H1 (cell line): ENCODE measurements at regions not wholly inside any gene's neighbourhood (a gene's known extent, or its start where the extent isn't known, plus 50 kb on each side); places are given as distances from the start of the nearest gene placed in this dataset.

Source experiments
- CTCF ChIA-PET: fragments of 300-600 bp; sonication (Branson Sonifier 250); formaldehyde crosslinking; loops from one replicate; lab custom pipeline; 2021; ENCODE audit not compliant: partially characterized antibody; lab: Charles Lee
- POLR2A ChIA-PET: fragments of 300-600 bp; sonication (Branson Sonifier 250); formaldehyde crosslinking; loops from one replicate; lab custom pipeline; 2021; ENCODE audit warnings: inconsistent platforms; ENCODE audit not compliant: partially characterized antibody; lab: Charles Lee
- DNase-seq, 2 experiments: peaks; one replicate each; pipeline versions ENCODE4 v3.0.0 to v3.0.0-alpha.2; 2010 to 2022; ENCODE audit warnings: low spot score in 2 of 2, low read depth in 1 of 2, mixed read lengths in 1 of 2
- FAIRE-seq: peaks from 2 replicates; lab custom pipeline; 2011; peaks lifted over from hg19 to GRCh38; lab: Jason Lieb, UNC
- H2AFZ ChIP-seq: 2 replicates; pipeline ENCODE4 v1.8.1; 2012; ENCODE audit warnings: low read length, inconsistent platforms
- H2AK5ac ChIP-seq: 2 replicates; pipeline ENCODE4 v1.6.1; 2013; ENCODE audit warnings: low read depth, low read length
- H2BK120ac ChIP-seq: replicated peaks from 2 replicates; pipeline ENCODE3; 2013; ENCODE audit warnings: low read depth, low read length, inconsistent platforms
- H2BK12ac ChIP-seq: 2 replicates; pipeline ENCODE4 v1.6.1; 2013; ENCODE audit warnings: low read depth, low read length
- H2BK15ac ChIP-seq: 2 replicates; pipeline ENCODE4 v1.6.1; 2013; ENCODE audit warnings: low read length
- H2BK20ac ChIP-seq: 2 replicates; pipeline ENCODE4 v1.6.1; 2013; ENCODE audit warnings: low read length
- H2BK5ac ChIP-seq: 2 replicates; pipeline ENCODE4 v1.6.1; 2013; ENCODE audit warnings: low read depth, low read length
- H3K14ac ChIP-seq: 2 replicates; pipeline ENCODE4 v1.6.1; 2013; ENCODE audit warnings: inconsistent platforms; ENCODE audit not compliant: insufficient read length
- H3K18ac ChIP-seq: 2 replicates; pipeline ENCODE4 v1.6.1; 2013; ENCODE audit warnings: low read length; ENCODE audit errors: extremely low read depth
- H3K23ac ChIP-seq: 2 replicates; pipeline ENCODE4 v1.6.1; 2013; ENCODE audit warnings: inconsistent platforms; ENCODE audit not compliant: insufficient read length
- H3K23me2 ChIP-seq: 2 replicates; pipeline ENCODE4 v1.6.1; 2013; ENCODE audit warnings: low read depth, low read length
- H3K27ac ChIP-seq: 2 replicates; pipeline ENCODE4 v1.6.1; 2011; ENCODE audit warnings: low read depth, low read length, inconsistent platforms
- H3K27me3 ChIP-seq, 4 experiments: replicated peaks in 1 of 4; 1 replicate in 1 of 4; 2 replicates in 3 of 4; pipeline versions ENCODE4 v1.6.1 to v1.8.1; 2011 to 2013; ENCODE audit warnings: low read length in 3 of 4, mild to moderate bottlenecking in 3 of 4, inconsistent platforms in 2 of 4, mixed read lengths in 2 of 4, moderate library complexity in 1 of 4; ENCODE audit not compliant: control insufficient read depth in 3 of 4, insufficient read depth in 3 of 4; ENCODE audit errors: extremely low read depth in 1 of 4
- H3K36me3 ChIP-seq, 4 experiments: 2 replicates each; pipeline versions ENCODE4 v1.6.1 to v1.8.1; 2011 to 2013; ENCODE audit warnings: mild to moderate bottlenecking in 4 of 4, low read length in 3 of 4, moderate library complexity in 2 of 4, control low read depth in 1 of 4, inconsistent platforms in 1 of 4; ENCODE audit not compliant: insufficient read depth in 4 of 4, control insufficient read depth in 2 of 4
- H3K4ac ChIP-seq: replicated peaks from 2 replicates; pipeline ENCODE3; 2013; ENCODE audit warnings: low read length, low read depth, mixed read lengths, inconsistent platforms; ENCODE audit not compliant: insufficient read length
- H3K4me1 ChIP-seq, 4 experiments: replicated peaks in 1 of 4; 1 replicate in 1 of 4; 2 replicates in 3 of 4; pipeline versions ENCODE4 v1.6.1 to v1.8.1; 2011 to 2013; ENCODE audit warnings: low read length in 3 of 4, inconsistent platforms in 2 of 4, mixed read lengths in 1 of 4; ENCODE audit not compliant: insufficient read depth in 4 of 4, control insufficient read depth in 3 of 4
- H3K4me2 ChIP-seq, 2 experiments: 2 replicates each; pipeline versions ENCODE4 v1.6.1 to v1.8.1; 2011 to 2013; ENCODE audit warnings: low read depth in 2 of 2, low read length in 2 of 2, control low read depth in 1 of 2, inconsistent platforms in 1 of 2, mild to moderate bottlenecking in 1 of 2; ENCODE audit not compliant: insufficient read depth in 1 of 2
- H3K4me3 ChIP-seq, 4 experiments: fragments of 200-600, 300-600 bp in 1 of 4; sonication (generic), shearing (Covaris generic), sonication (Bioruptor Twin) in 1 of 4; 2 replicates each; pipeline versions ENCODE4 v1.5.1 to v1.8.1; 2011 to 2016; ENCODE audit warnings: low read length in 4 of 4, low read depth in 3 of 4, control low read depth in 2 of 4, inconsistent platforms in 2 of 4, mild to moderate bottlenecking in 2 of 4, mixed read lengths in 1 of 4, moderate library complexity in 1 of 4; ENCODE audit not compliant: insufficient read depth in 2 of 4; ENCODE audit errors: extremely low read depth in 1 of 4
- H3K56ac ChIP-seq: replicated peaks from 2 replicates; pipeline ENCODE3; 2013; ENCODE audit warnings: low read depth, mild to moderate bottlenecking, mixed read lengths, low read length, inconsistent platforms; ENCODE audit not compliant: insufficient read length
- H3K79me1 ChIP-seq: 2 replicates; pipeline ENCODE4 v1.6.1; 2013; ENCODE audit warnings: low read depth, low read length, control low read depth
- H3K79me2 ChIP-seq, 2 experiments: 2 replicates each; pipeline versions ENCODE4 v1.6.1 to v1.8.1; 2012 to 2013; ENCODE audit warnings: low read length in 2 of 2, mild to moderate bottlenecking in 2 of 2, inconsistent platforms in 1 of 2; ENCODE audit not compliant: insufficient read depth in 2 of 2, control insufficient read depth in 1 of 2
- H3K9ac ChIP-seq, 4 experiments: replicated peaks in 1 of 4; 1 replicate in 1 of 4; 2 replicates in 3 of 4; pipeline versions ENCODE4 v1.6.1 to v1.8.1; 2011 to 2013; ENCODE audit warnings: low read depth in 3 of 4, low read length in 3 of 4, control low read depth in 2 of 4, mild to moderate bottlenecking in 2 of 4, moderate library complexity in 2 of 4, inconsistent platforms in 1 of 4; ENCODE audit errors: extremely low read depth in 1 of 4
- H3K9me3 ChIP-seq, 2 experiments: 2 replicates each; pipeline versions ENCODE4 v1.6.1 to v1.8.1; 2012 to 2013; ENCODE audit warnings: mild to moderate bottlenecking in 2 of 2, moderate library complexity in 2 of 2, control low read depth in 1 of 2, inconsistent platforms in 1 of 2, low read depth in 1 of 2, low read length in 1 of 2, mixed read lengths in 1 of 2; ENCODE audit not compliant: insufficient read depth in 2 of 2
- H4K20me1 ChIP-seq, 2 experiments: replicated peaks in 1 of 2; 2 replicates each; pipeline versions ENCODE3 to v1.8.1; 2011 to 2013; ENCODE audit warnings: inconsistent platforms in 2 of 2, low read length in 2 of 2, mild to moderate bottlenecking in 1 of 2; ENCODE audit not compliant: insufficient read depth in 2 of 2, control insufficient read depth in 1 of 2
- H4K5ac ChIP-seq: 2 replicates; pipeline ENCODE4 v1.6.1; 2013; ENCODE audit warnings: low read length, low read depth, mixed read lengths, inconsistent platforms; ENCODE audit not compliant: insufficient read length
- H4K8ac ChIP-seq: 2 replicates; pipeline ENCODE4 v1.8.0; 2013; ENCODE audit warnings: mild to moderate bottlenecking, moderate library complexity, low read length, inconsistent platforms; ENCODE audit not compliant: insufficient read depth; ENCODE audit errors: extremely low read depth
- H4K91ac ChIP-seq: replicated peaks from 2 replicates; pipeline ENCODE3; 2013; ENCODE audit warnings: low read length, mixed read lengths, inconsistent platforms; ENCODE audit not compliant: insufficient read length
- BACH1 ChIP-seq: IDR thresholded peaks from 2 replicates; pipeline ENCODE4 v1.6.1; 2012; ENCODE audit warnings: low read length, improper control_type of control experiment
- BCL11A ChIP-seq, 2 experiments: IDR thresholded peaks; one replicate each; pipeline ENCODE4 v1.6.1; 2011; ENCODE audit warnings: low read depth in 2 of 2, low read length in 2 of 2, mild to moderate bottlenecking in 2 of 2
- CBX8 ChIP-seq: fragments of 300-800, 300-1000 bp; sonication (generic); IDR thresholded peaks from 2 replicates; pipeline ENCODE4 v1.7.1; 2016; ENCODE audit warnings: low read depth, low read length, borderline replicate concordance
- CEBPB ChIP-seq: IDR thresholded peaks from 2 replicates; pipeline ENCODE4 v1.6.1; 2012; ENCODE audit warnings: low read depth, low read length
- CHD1 ChIP-seq: IDR thresholded peaks from 2 replicates; pipeline ENCODE4 v1.6.1; 2012; ENCODE audit warnings: low read depth, low read length, improper control_type of control experiment
- GTF2F1 ChIP-seq: IDR thresholded peaks from 2 replicates; pipeline ENCODE4 v1.6.1; 2012; ENCODE audit warnings: low read depth, low read length, improper control_type of control experiment, borderline replicate concordance
- KDM1A ChIP-seq: fragments of 200-600, 300-600 bp; sonication (generic); IDR thresholded peaks from 2 replicates; pipeline ENCODE4 v1.7.1; 2016; ENCODE audit warnings: mild to moderate bottlenecking, low read length, borderline replicate concordance
- RBBP5 ChIP-seq: IDR thresholded peaks from 2 replicates; pipeline ENCODE4 v1.7.1; 2012; ENCODE audit warnings: low read depth, mild to moderate bottlenecking, inconsistent platforms, low read length, moderate library complexity, borderline replicate concordance
- RNF2 ChIP-seq: fragments of 200-900, 300-1000 bp; sonication (generic); IDR thresholded peaks from 2 replicates; pipeline ENCODE4 v1.7.1; 2016; ENCODE audit warnings: borderline replicate concordance, low read depth, mild to moderate bottlenecking, antibody characterized with exemption, low read length; ENCODE audit not compliant: poor library complexity, severe bottlenecking; ENCODE audit errors: missing control alignments
- TAF7 ChIP-seq: optimal IDR thresholded peaks from 2 replicates; pipeline ENCODE3; 2011; ENCODE audit warnings: low read depth, mild to moderate bottlenecking, inconsistent platforms, low read length, moderate library complexity, borderline replicate concordance
- TBP ChIP-seq: IDR thresholded peaks from 2 replicates; pipeline ENCODE4 v1.6.1; 2011; ENCODE audit warnings: low read depth, low read length, improper control_type of control experiment
- YY1 ChIP-seq: IDR thresholded peaks from 2 replicates; pipeline ENCODE4 v1.6.1; 2011; ENCODE audit warnings: low read depth, mild to moderate bottlenecking, low read length
- WGBS, 2 experiments: shearing (Covaris generic) in 1 of 2; methylation state at CpG; one replicate each; pipeline versions ENCODE4 v1.1.6 to v1.1.7; 2013 to 2015; ENCODE audit warnings: low lambda C conversion rate in 2 of 2, mixed read lengths in 2 of 2, inconsistent platforms in 1 of 2, low coverage in 1 of 2, missing lambda C conversion rate in 1 of 2; ENCODE audit not compliant: insufficient replicate concordance in 2 of 2, insufficient coverage in 1 of 2, insufficient read length in 1 of 2; ENCODE audit errors: extremely low coverage in 1 of 2, missing lambda C conversion rate in 1 of 2; 5-methylcytosine and 5-hydroxymethylcytosine counted together

DNA sequence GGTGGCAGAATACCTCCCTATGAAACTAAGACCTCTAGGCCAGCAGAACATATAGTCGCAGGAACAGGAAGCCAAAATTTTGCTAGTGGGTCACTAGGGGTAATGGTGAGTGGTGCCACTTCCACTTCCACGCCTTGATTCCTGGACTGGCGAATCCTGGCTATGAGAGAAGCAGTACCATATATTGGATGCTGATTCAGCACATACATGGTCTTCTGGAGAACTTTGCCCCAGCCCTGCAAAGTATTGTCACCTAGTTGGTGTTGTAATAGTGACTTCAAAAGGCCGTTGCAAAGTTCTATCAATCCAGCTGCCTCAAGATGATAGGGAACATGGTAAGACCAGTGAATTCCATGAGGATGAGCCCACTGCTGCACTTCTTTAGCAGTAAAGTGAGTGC lies 769.8 kb upstream of the GYPC start:
- Histone ChIP-seq H4K8ac (no peak overlapping the region), H2AK5ac (no peak overlapping the region), H3K36me3 (no peaks in the 10 kb centered on the region), H3K14ac (no peak overlapping the region), H3K23ac (no peak overlapping the region), H3K4ac (no peak overlapping the region), H2BK120ac (no peak overlapping the region), H3K4me3 (no peak overlapping the region), H2BK5ac (no peak overlapping the region), H3K56ac (no peak overlapping the region), H2BK12ac (no peak overlapping the region), H4K5ac (no peak overlapping the region), H3K79me2 (no peaks in the 10 kb centered on the region), H2AFZ (no peak overlapping the region), H2BK15ac (no peak overlapping the region), H3K27ac (no peak overlapping the region), H2BK20ac (no peak overlapping the region), H3K9me3 (peaks cover 6 to 10% of the 10 kb centered on the region in 2 experiments; a peak in 2 of 4 replicates), H3K18ac (no peak overlapping the region), H3K4me2 (no peak overlapping the region), H3K79me1 (no peaks in the 10 kb centered on the region), H3K23me2 (no peaks in the 10 kb centered on the region), H3K9ac (no peak overlapping the region), H3K27me3 (no peaks in the 10 kb centered on the region), H4K20me1 (no peaks in the 10 kb centered on the region), H3K4me1 (no peaks in the 10 kb centered on the region), H4K91ac (no peak overlapping the region)
- DNase-seq: no peak
- POLR2A ChIA-PET: no interaction called here
- CTCF ChIA-PET: interaction anchor here (1.1 kb wide), 1 partner anchor 13 kb away, joined by 3 read pairs; no protein-coding TSS in a partner anchor
- WGBS, 2 experiments: 98% methylated on average over 4 of the region's 4 CpGs; no CpG with 5 or more reads in 1 of the 2 experiments
- FAIRE-seq: no peak
- no peak for TF ChIP-seq GTF2F1
- no peak for TF ChIP-seq CBX8
- no peak for TF ChIP-seq TBP
- no peak for TF ChIP-seq BACH1
- no peak for TF ChIP-seq RNF2
- no peak for TF ChIP-seq YY1
- no peak for TF ChIP-seq RBBP5
- TF ChIP-seq TAF7: no peak
- TF ChIP-seq CHD1: no peak
- no peak for TF ChIP-seq KDM1A
- no peak for TF ChIP-seq CEBPB
- TF ChIP-seq BCL11A (IDR thresholded peaks at IDR 0.05; ENCODE audit: low read depth in 2 of 2, low read length in 2 of 2): no peak
